Adrenal gland (tissue), 5 donors: ENCODE measurements at regions not wholly inside any gene's neighbourhood (a gene's known extent, or its start where the extent isn't known, plus 50 kb on each side); places are given as distances from the start of the nearest gene placed in this dataset.

Source experiments
- CTCF ChIP-seq, 6 experiments: fragments of 450-650 bp in 4 of 6; fragments of 200-600 bp in 2 of 6; sonication (generic) in 1 of 6; IDR thresholded peaks; 1 replicate in 5 of 6; 2 replicates in 1 of 6; pipeline versions ENCODE4 v1.5.1 to v1.8.0; 2016 to 2021; ENCODE audit warnings: antibody characterized with exemption in 6 of 6, mild to moderate bottlenecking in 2 of 6, moderate library complexity in 1 of 6
- POLR2A ChIP-seq, 2 donors: fragments of 450-650 bp; IDR thresholded peaks; one replicate each; pipeline ENCODE4 v1.6.1; 2017; ENCODE audit warnings: antibody characterized with exemption in 2 of 2, mild to moderate bottlenecking in 2 of 2, moderate library complexity in 1 of 2
- donor health status: DM: no; HTN: no; CAD: no.

- TF ChIP-seq CTCF (IDR thresholded peaks at IDR 0.05) (no peak), POLR2A (IDR thresholded peaks at IDR 0.05) (no peak)
These were observed 89.5 kb upstream of the TPM1 start for GRCh38 chr15:62953021-62953420.
